ENCODE measurements at regions not wholly inside any gene's neighbourhood (a gene's known extent, or its start where the extent isn't known, plus 50 kb on each side); places are given as distances from the start of the nearest gene placed in this dataset.

- no peak overlapping the region for H3K4me3 ChIP-seq (ENCODE audit: low read depth, low read length)
- in situ Hi-C loops (cut with HindIII; ENCODE audit: low pct_ligation_motif_present, low sequenced_read_pairs): no loop called here
- no peaks in the 10 kb centered on the region for H3K27me3 ChIP-seq (replicated peaks)
- DNase-seq: no peak
- H3K27ac ChIP-seq: no peak overlapping the region
- no peak for TF ChIP-seq CTCF (IDR thresholded peaks at IDR 0.05; ENCODE audit: low read depth, low read length, missing control alignments)
- no peaks in the 10 kb centered on the region for H3K36me3 ChIP-seq (replicated peaks)
These were observed 967.8 kb downstream of the TMEM121 start for GRCh38 chr14:106493962-106494823.

- in situ Hi-C loops (cut with HindIII; ENCODE audit: low pct_ligation_motif_present, low sequenced_read_pairs): no loop called here
- TF ChIP-seq CTCF (IDR thresholded peaks at IDR 0.05; ENCODE audit: low read depth, low read length, missing control alignments): no peak
- no peak for DNase-seq
- no peaks in the 10 kb centered on the region for H3K27me3 ChIP-seq (replicated peaks)
- no peaks in the 10 kb centered on the region for H3K36me3 ChIP-seq (replicated peaks)
- H3K4me3 ChIP-seq (ENCODE audit: low read depth, low read length): no peak overlapping the region
- no peak overlapping the region for H3K27ac ChIP-seq
These were observed 974.2 kb downstream of the TMEM121 start for GRCh38 chr14:106500571-106500970.

- DNase-seq: no peak
- no peak for TF ChIP-seq CTCF (IDR thresholded peaks at IDR 0.05; ENCODE audit: low read depth, low read length, missing control alignments)
These were observed 975.5 kb downstream of the TMEM121 start for GRCh38 chr14:106501898-106502297.

GRCh38 chr14:106505366-106505765, 979.0 kb downstream of the TMEM121 start:
- H3K27ac ChIP-seq: no peak overlapping the region
- no peak overlapping the region for H3K4me3 ChIP-seq (ENCODE audit: low read depth, low read length)
- TF ChIP-seq CTCF (IDR thresholded peaks at IDR 0.05; ENCODE audit: low read depth, low read length, missing control alignments): no peak
- no peaks in the 10 kb centered on the region for H3K36me3 ChIP-seq (replicated peaks)
- DNase-seq: no peak
- no peaks in the 10 kb centered on the region for H3K27me3 ChIP-seq (replicated peaks)
- in situ Hi-C loops (cut with HindIII; ENCODE audit: low pct_ligation_motif_present, low sequenced_read_pairs): no loop called here

More at GRCh38 chr14:106501898-106502297, 975.5 kb downstream of the TMEM121 start:
- H3K27me3 ChIP-seq (replicated peaks): no peaks in the 10 kb centered on the region
- H3K27ac ChIP-seq: no peak overlapping the region
- in situ Hi-C loops (cut with HindIII; ENCODE audit: low pct_ligation_motif_present, low sequenced_read_pairs): no loop called here
- H3K4me3 ChIP-seq (ENCODE audit: low read depth, low read length): no peak overlapping the region
- no peaks in the 10 kb centered on the region for H3K36me3 ChIP-seq (replicated peaks)

- in situ Hi-C loops (cut with HindIII; ENCODE audit: low pct_ligation_motif_present, low sequenced_read_pairs): no loop called here
- Histone ChIP-seq H3K27me3 (replicated peaks) (no peaks in the 10 kb centered on the region), H3K4me3 (ENCODE audit: low read depth, low read length) (no peak overlapping the region), H3K36me3 (replicated peaks) (no peaks in the 10 kb centered on the region), H3K27ac (no peak overlapping the region)
- no peak for TF ChIP-seq CTCF (IDR thresholded peaks at IDR 0.05; ENCODE audit: low read depth, low read length, missing control alignments)
- DNase-seq: no peak
These were observed 980.5 kb downstream of the TMEM121 start for GRCh38 chr14:106506881-106507305.

Measured in brain microvascular endothelial cell (primary cell).